PFSK-1 (cell line): ENCODE measurements at regions not wholly inside any gene's neighbourhood (a gene's known extent, or its start where the extent isn't known, plus 50 kb on each side); places are given as distances from the start of the nearest gene placed in this dataset.

ENCODE experiments used
- FOXP2 ChIP-seq: optimal IDR thresholded peaks from 2 replicates; pipeline ENCODE3; 2011; ENCODE audit warnings: borderline replicate concordance, control low read depth, inconsistent platforms; ENCODE audit not compliant: insufficient read depth; ENCODE audit errors: extremely low read length, extremely low read depth
- POLR2AphosphoS5 ChIP-seq: IDR thresholded peaks from 2 replicates; pipeline ENCODE4 v1.6.1; 2012; ENCODE audit warnings: low read depth, mild to moderate bottlenecking, control low read depth, low read length, moderate library complexity
- SIN3A ChIP-seq: IDR thresholded peaks from 2 replicates; pipeline ENCODE4 v1.6.1; 2012; ENCODE audit warnings: mild to moderate bottlenecking, low read length, moderate library complexity, borderline replicate concordance; ENCODE audit not compliant: insufficient read depth
- TAF1 ChIP-seq: IDR thresholded peaks from 2 replicates; pipeline ENCODE4 v1.6.1; 2012; ENCODE audit warnings: low read length, control low read depth, borderline replicate concordance; ENCODE audit not compliant: insufficient read depth
- TF ChIP-seq, protein P1 (sequence below), 2 experiments: IDR thresholded peaks; 2 replicates each; pipeline versions ENCODE4 v1.6.1 to v1.8.0; 2011 to 2012; ENCODE audit warnings: low read depth in 2 of 2, low read length in 2 of 2, control low read depth in 1 of 2, inconsistent platforms in 1 of 2, mild to moderate bottlenecking in 1 of 2, moderate library complexity in 1 of 2; ENCODE audit not compliant: insufficient read depth in 1 of 2

DNA sequence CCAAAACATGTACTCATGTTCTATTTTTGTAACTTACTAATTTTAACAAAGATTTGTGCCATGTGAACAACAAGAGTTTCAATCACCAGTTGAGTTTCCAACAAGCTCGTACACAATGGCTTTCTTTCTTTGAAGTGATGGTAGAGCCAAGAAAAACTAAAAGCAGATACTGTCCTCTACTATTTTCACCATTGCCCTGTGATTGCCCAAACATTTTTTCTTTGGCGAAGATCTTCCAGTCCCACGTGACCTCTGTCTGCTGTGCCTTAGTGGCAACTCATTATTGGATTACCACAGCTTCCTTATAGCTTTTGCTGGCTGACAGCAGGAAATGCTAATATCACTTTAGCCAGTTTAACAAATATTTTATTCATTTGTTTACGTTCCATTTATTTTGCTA, 1147.1 kb downstream of the STIM2 start:
- no peak for TF ChIP-seq POLR2AphosphoS5
- TF ChIP-seq, protein P1, sequence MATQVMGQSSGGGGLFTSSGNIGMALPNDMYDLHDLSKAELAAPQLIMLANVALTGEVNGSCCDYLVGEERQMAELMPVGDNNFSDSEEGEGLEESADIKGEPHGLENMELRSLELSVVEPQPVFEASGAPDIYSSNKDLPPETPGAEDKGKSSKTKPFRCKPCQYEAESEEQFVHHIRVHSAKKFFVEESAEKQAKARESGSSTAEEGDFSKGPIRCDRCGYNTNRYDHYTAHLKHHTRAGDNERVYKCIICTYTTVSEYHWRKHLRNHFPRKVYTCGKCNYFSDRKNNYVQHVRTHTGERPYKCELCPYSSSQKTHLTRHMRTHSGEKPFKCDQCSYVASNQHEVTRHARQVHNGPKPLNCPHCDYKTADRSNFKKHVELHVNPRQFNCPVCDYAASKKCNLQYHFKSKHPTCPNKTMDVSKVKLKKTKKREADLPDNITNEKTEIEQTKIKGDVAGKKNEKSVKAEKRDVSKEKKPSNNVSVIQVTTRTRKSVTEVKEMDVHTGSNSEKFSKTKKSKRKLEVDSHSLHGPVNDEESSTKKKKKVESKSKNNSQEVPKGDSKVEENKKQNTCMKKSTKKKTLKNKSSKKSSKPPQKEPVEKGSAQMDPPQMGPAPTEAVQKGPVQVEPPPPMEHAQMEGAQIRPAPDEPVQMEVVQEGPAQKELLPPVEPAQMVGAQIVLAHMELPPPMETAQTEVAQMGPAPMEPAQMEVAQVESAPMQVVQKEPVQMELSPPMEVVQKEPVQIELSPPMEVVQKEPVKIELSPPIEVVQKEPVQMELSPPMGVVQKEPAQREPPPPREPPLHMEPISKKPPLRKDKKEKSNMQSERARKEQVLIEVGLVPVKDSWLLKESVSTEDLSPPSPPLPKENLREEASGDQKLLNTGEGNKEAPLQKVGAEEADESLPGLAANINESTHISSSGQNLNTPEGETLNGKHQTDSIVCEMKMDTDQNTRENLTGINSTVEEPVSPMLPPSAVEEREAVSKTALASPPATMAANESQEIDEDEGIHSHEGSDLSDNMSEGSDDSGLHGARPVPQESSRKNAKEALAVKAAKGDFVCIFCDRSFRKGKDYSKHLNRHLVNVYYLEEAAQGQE (IDR thresholded peaks at IDR 0.05; ENCODE audit: insufficient read depth in 1 of 2, low read depth in 2 of 2, low read length in 2 of 2) = no peak
- no peak for TF ChIP-seq TAF1
- TF ChIP-seq FOXP2 = no peak
- no peak for TF ChIP-seq SIN3A

DNA sequence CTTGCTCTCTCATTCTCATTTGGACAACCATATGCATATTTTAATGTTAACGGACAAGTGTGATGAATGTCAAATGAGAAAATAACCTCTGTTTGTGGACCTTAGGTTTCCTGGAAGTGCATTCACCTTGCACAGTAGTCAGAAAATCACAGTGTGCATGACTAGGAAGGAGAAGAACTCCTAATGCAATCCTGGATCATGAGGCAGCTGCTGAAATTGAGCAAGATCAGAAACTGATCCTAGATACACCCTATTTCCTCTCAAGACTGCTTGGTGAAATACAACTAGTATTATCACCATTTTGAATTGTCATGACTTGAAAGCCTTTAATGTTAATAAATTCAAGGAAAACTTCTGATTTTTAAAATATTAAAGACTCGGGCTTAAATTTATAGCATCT, 1148.9 kb downstream of the STIM2 start:
- TF ChIP-seq SIN3A = no peak
- TF ChIP-seq POLR2AphosphoS5 = no peak
- no peak for TF ChIP-seq FOXP2
- TF ChIP-seq, protein P1 (IDR thresholded peaks at IDR 0.05; ENCODE audit: insufficient read depth in 1 of 2, low read depth in 2 of 2, low read length in 2 of 2) = no peak
- no peak for TF ChIP-seq TAF1

DNA sequence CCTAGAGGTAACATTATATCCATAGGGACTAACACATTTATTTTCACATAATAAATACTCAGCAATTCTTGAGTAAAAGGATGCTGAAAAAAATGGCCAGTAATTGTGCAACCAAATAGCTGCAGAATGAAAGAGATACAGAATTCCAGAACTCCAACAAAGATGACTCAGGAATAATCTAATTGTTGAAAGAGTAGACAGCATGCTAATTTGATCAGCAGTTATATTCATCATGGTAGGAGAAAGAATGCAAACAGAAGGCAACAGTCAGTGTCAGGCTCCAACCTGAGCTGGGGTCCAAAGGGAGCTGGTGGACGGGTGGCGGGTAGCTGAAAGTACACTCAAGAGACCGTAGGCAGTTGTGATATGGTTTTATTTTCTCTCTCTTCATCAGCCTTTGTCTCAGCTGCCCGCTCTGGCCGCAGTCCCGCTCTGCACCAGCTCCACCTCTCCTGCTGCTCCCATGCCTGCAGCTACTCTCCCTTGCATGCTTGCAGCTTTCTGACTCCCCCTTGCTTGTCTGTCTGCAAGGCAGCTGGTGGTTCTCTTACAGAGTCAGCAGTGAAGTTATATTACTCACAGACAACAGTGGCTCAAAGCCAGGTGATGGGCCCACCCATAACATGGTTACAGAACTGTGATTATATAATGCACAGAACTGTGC, 1150.1 kb downstream of the STIM2 start:
- no peak for TF ChIP-seq TAF1
- no peak for TF ChIP-seq SIN3A
- no peak for TF ChIP-seq FOXP2
- no peak for TF ChIP-seq POLR2AphosphoS5
- TF ChIP-seq, protein P1 (IDR thresholded peaks at IDR 0.05; ENCODE audit: insufficient read depth in 1 of 2, low read depth in 2 of 2, low read length in 2 of 2) = no peak

DNA sequence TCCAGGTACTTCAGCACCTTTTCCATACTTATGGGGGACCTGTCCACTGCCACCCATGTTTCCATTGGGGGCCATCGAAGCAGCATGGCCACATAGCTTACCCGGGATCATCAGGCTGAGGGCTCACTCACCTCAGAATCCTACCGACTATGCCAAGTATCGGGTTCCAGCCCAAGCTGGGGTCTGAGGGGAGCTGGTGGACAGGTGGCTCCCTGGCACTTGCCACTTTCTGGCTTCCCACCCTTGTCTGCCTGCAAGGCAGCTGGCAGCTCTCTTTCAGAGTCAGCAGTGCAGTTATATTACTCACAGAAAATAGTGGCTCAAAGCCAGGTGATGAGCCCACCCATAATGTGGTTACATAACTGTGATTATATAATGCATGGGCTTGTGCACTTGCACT, 1153.8 kb downstream of the STIM2 start:
- TF ChIP-seq POLR2AphosphoS5 = no peak

DNA sequence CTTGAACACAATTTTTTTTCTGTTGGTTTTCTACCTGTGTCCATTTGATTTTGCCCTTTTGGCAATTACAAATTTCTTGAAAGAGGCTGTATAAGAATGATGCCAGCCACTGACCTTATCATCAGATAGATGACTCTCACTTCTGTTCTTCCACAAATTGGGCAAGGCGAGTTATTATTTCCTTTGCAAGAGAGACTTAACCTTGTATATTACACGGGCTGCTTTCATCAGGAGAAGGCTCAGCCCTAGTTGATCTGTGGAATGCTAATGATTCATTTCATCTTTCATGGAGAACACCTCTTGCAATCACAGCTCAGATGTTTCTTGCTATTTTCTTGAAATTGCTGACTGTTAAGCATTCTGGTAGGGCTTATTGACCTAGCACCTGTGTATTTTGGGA, 1155.4 kb downstream of the STIM2 start:
- TF ChIP-seq POLR2AphosphoS5 = no peak
- TF ChIP-seq TAF1 = no peak
- TF ChIP-seq FOXP2 = no peak
- no peak for TF ChIP-seq SIN3A
- TF ChIP-seq, protein P1 (IDR thresholded peaks at IDR 0.05; ENCODE audit: insufficient read depth in 1 of 2, low read depth in 2 of 2, low read length in 2 of 2) = no peak
